ENCODE measurements at regions not wholly inside any gene's neighbourhood (a gene's known extent, or its start where the extent isn't known, plus 50 kb on each side); places are given as distances from the start of the nearest gene placed in this dataset.
"Not testable (repeated sequence)": the region's sequence is repeated elsewhere in the genome, so short reads cannot be mapped to it uniquely, and the experiment has no call there.

GRCh38 chr18:2164644-2165550 lies 406.4 kb downstream of the METTL4 start:
- DNase-seq (ENCODE audit: low read depth, low spot score): no peak

- not testable (repeated sequence) for DNase-seq (ENCODE audit: low read depth, low spot score)
Observed at GRCh38 chr18:2166876-2167275, 404.4 kb downstream of the METTL4 start.

- DNase-seq (ENCODE audit: low read depth, low spot score): no peak
Observed at GRCh38 chr18:2168022-2168421, 403.3 kb downstream of the METTL4 start.

GRCh38 chr18:2169656-2170055 lies 401.6 kb downstream of the METTL4 start:
- no peak for DNase-seq (ENCODE audit: low read depth, low spot score)

GRCh38 chr18:2171840-2172625 lies 399.3 kb downstream of the METTL4 start:
- no peak for DNase-seq (ENCODE audit: low read depth, low spot score)

GRCh38 chr18:2172881-2173280 lies 398.4 kb downstream of the METTL4 start:
- no peak for DNase-seq (ENCODE audit: low read depth, low spot score)

- peak; percentile 84 for DNase-seq (ENCODE audit: low read depth, low spot score)
Observed at GRCh38 chr18:2173486-2173885, 397.8 kb downstream of the METTL4 start.

- DNase-seq (ENCODE audit: low read depth, low spot score): no peak
Observed at GRCh38 chr18:2178036-2178435, 393.3 kb downstream of the METTL4 start.

GRCh38 chr18:2179498-2180183 lies 391.7 kb downstream of the METTL4 start:
- DNase-seq (ENCODE audit: low read depth, low spot score): no peak

GRCh38 chr18:2180586-2180985 lies 390.7 kb downstream of the METTL4 start:
- DNase-seq (ENCODE audit: low read depth, low spot score): no peak

GRCh38 chr18:2183432-2183831 lies 387.9 kb downstream of the METTL4 start:
- DNase-seq (ENCODE audit: low read depth, low spot score): no peak

GRCh38 chr18:2186967-2187366 lies 384.3 kb downstream of the METTL4 start:
- DNase-seq (ENCODE audit: low read depth, low spot score): no peak

- no peak for DNase-seq (ENCODE audit: low read depth, low spot score)
Observed at GRCh38 chr18:2188258-2188657, 383.0 kb downstream of the METTL4 start.

- DNase-seq (ENCODE audit: low read depth, low spot score): no peak
Observed at GRCh38 chr18:2191180-2191790, 380.0 kb downstream of the METTL4 start.

- no peak for DNase-seq (ENCODE audit: low read depth, low spot score)
Observed at GRCh38 chr18:2192562-2192961, 378.7 kb downstream of the METTL4 start.

GRCh38 chr18:2197946-2198345 lies 373.4 kb downstream of the METTL4 start:
- DNase-seq (ENCODE audit: low read depth, low spot score): no peak

GRCh38 chr18:2199060-2199459 lies 372.2 kb downstream of the METTL4 start:
- no peak for DNase-seq (ENCODE audit: low read depth, low spot score)

GRCh38 chr18:2201036-2201600 lies 370.2 kb downstream of the METTL4 start:
- no peak for DNase-seq (ENCODE audit: low read depth, low spot score)

GRCh38 chr18:2204736-2205135 lies 366.6 kb downstream of the METTL4 start:
- DNase-seq (ENCODE audit: low read depth, low spot score): no peak

GRCh38 chr18:2207294-2207693 lies 364.0 kb downstream of the METTL4 start:
- no peak for DNase-seq (ENCODE audit: low read depth, low spot score)

- no peak for DNase-seq (ENCODE audit: low read depth, low spot score)
Observed at GRCh38 chr18:2212598-2213205, 358.6 kb downstream of the METTL4 start.
